Panc1 (cell line): ENCODE measurements at regions not wholly inside any gene's neighbourhood (a gene's known extent, or its start where the extent isn't known, plus 50 kb on each side); places are given as distances from the start of the nearest gene placed in this dataset.

Experiments used
- CTCF ChIP-seq: fragments of 450-650 bp; IDR thresholded peaks from 2 replicates; pipeline ENCODE4 v1.5.1; 2017; ENCODE audit warnings: mild to moderate bottlenecking
- POLR2AphosphoS5 ChIP-seq: IDR thresholded peaks from 2 replicates; pipeline ENCODE4 v1.6.1; 2012; ENCODE audit warnings: mild to moderate bottlenecking, low read depth, low read length, moderate library complexity
- SIN3A ChIP-seq: IDR thresholded peaks from 2 replicates; pipeline ENCODE4 v1.6.1; 2012; ENCODE audit warnings: low read depth, mild to moderate bottlenecking, low read length, moderate library complexity, borderline replicate concordance; ENCODE audit not compliant: insufficient read depth

- TF ChIP-seq CTCF (no peak), SIN3A (no peak), POLR2AphosphoS5 (no peak)
These were observed 282.0 kb upstream of the RGS6 start for GRCh38 chr14:71650187-71650755.
